Keratinocyte (primary cell): ENCODE measurements at regions not wholly inside any gene's neighbourhood (a gene's known extent, or its start where the extent isn't known, plus 50 kb on each side); places are given as distances from the start of the nearest gene placed in this dataset.

Experiments used
- CTCF ChIP-seq, 3 experiments: IDR thresholded peaks in 1 of 3; conservative IDR thresholded peaks in 1 of 3; optimal IDR thresholded peaks in 1 of 3; 2 replicates in 2 of 3; 3 replicates in 1 of 3; pipeline versions ENCODE3 to v1.5.1; 2011; ENCODE audit warnings: low read length in 3 of 3, mild to moderate bottlenecking in 3 of 3, moderate library complexity in 2 of 3, control low read depth in 1 of 3, inconsistent platforms in 1 of 3; ENCODE audit not compliant: insufficient read depth in 2 of 3; ENCODE audit errors: extremely low read depth in 1 of 3
- EZH2 ChIP-seq: IDR thresholded peaks from one replicate; pipeline ENCODE4 v1.6.1; 2012; ENCODE audit warnings: inconsistent platforms, mild to moderate bottlenecking, low read length, moderate library complexity

GRCh38 chr7:46079421-46079820 lies 158.3 kb upstream of the IGFBP3 start:
- TF ChIP-seq EZH2 = no peak
- TF ChIP-seq CTCF (optimal IDR thresholded peaks at IDR 0.05 in 1 of 3, IDR thresholded peaks at IDR 0.05 in 1 of 3, conservative IDR thresholded peaks at IDR 0.05 in 1 of 3; ENCODE audit: extremely low read depth in 1 of 3, insufficient read depth in 2 of 3, low read length in 3 of 3) = no peak
